A549 (cell line): ENCODE measurements at regions not wholly inside any gene's neighbourhood (a gene's known extent, or its start where the extent isn't known, plus 50 kb on each side); places are given as distances from the start of the nearest gene placed in this dataset.

Source experiments
- ATAC-seq, 2 experiments: fragments of 200-7000 bp in 1 of 2; fragments of >200 bp in 1 of 2; cut with Nextera tagmentation in 1 of 2; cut with Tn5 transposase in 1 of 2; 3 replicates each; pipeline versions ENCODE4 v1.8.0 to v1.9.1; 2018 to 2020; ENCODE audit warnings: mild to moderate bottlenecking in 1 of 2, moderate library complexity in 1 of 2
- CTCF ChIA-PET: fragments of 300-600 bp; sonication (Branson Sonifier 250); formaldehyde crosslinking; extraction: SDS; loops from one replicate; lab custom pipeline; 2021; ENCODE audit warnings: antibody characterized with exemption, inconsistent platforms; lab: Yijun Ruan, JAX
- POLR2A ChIA-PET: fragments of 350-600 bp; formaldehyde crosslinking; extraction: SDS; loops from one replicate; lab custom pipeline; 2021; ENCODE audit warnings: antibody characterized with exemption, inconsistent platforms; lab: Yijun Ruan, JAX
- DNase-seq, 2 experiments: peaks; one replicate each; pipeline versions ENCODE4 v3.0.0 to v3.0.0-alpha.2; 2011 to 2016; ENCODE audit warnings: low read depth in 1 of 2, low spot score in 1 of 2
- FAIRE-seq: peaks from 2 replicates; lab custom pipeline; 2011; peaks lifted over from hg19 to GRCh38; lab: Jason Lieb, UNC
- H3K27ac ChIP-seq, 2 experiments: fragments of >200 bp; sonication (Bioruptor Twin); formaldehyde crosslinking; 3 replicates each; pipeline ENCODE4 v1.5.1; 2016 to 2017
- H3K4me1 ChIP-seq: fragments of >200 bp; sonication (Bioruptor Twin); formaldehyde crosslinking; 3 replicates; pipeline ENCODE4 v1.6.1; 2016
- H3K4me2 ChIP-seq: fragments of >200 bp; sonication (Bioruptor Twin); formaldehyde crosslinking; 3 replicates; pipeline ENCODE4 v1.6.1; 2016
- H3K4me3 ChIP-seq: fragments of >200 bp; sonication (Bioruptor Twin); formaldehyde crosslinking; 3 replicates; pipeline ENCODE4 v1.5.1; 2016
- H3K9me3 ChIP-seq: fragments of >200 bp; sonication (Bioruptor Twin); formaldehyde crosslinking; 3 replicates; pipeline ENCODE4 v1.6.1; 2016
- BHLHE40 ChIP-seq: IDR thresholded peaks from 2 replicates; pipeline ENCODE4 v1.6.1; 2012; ENCODE audit warnings: low read depth, low read length, inconsistent platforms
- CBX8 ChIP-seq: fragments of 200-600 bp; sonication (generic); IDR thresholded peaks from 2 replicates; pipeline ENCODE4 v1.6.1; 2016
- CEBPB ChIP-seq, 2 experiments: fragments of >200 bp in 1 of 2; sonication (Bioruptor Twin) in 1 of 2; formaldehyde crosslinking in 1 of 2; IDR thresholded peaks; 2 replicates each; pipeline ENCODE4 v1.6.1; 2012 to 2016
- EP300 ChIP-seq, 2 experiments: fragments of >200 bp; sonication (Bioruptor Twin); formaldehyde crosslinking; IDR thresholded peaks; 2 replicates in 1 of 2; 3 replicates in 1 of 2; pipeline ENCODE4 v1.6.1; 2016 to 2017
- FOSB ChIP-seq: fragments of 250-450 bp; sonication (Bioruptor Pico); IDR thresholded peaks from 2 replicates; pipeline ENCODE4 v1.5.0; 2020; ENCODE audit warnings: mild to moderate bottlenecking, moderate library complexity
- FOSL2 ChIP-seq, 2 experiments: fragments of 450-650 bp in 1 of 2; fragments of >200 bp in 1 of 2; sonication (Bioruptor Twin) in 1 of 2; formaldehyde crosslinking; IDR thresholded peaks; 2 replicates each; pipeline versions ENCODE4 v1.5.0 to v1.6.1; 2016 to 2020; ENCODE audit warnings: mild to moderate bottlenecking in 1 of 2, moderate library complexity in 1 of 2
- HOXA7 ChIP-seq: fragments of 250-450 bp; sonication (Bioruptor Pico); IDR thresholded peaks from 2 replicates; pipeline ENCODE4 v1.5.0; 2020; ENCODE audit warnings: mild to moderate bottlenecking, moderate library complexity
- KDM1A ChIP-seq: fragments of 200-600 bp; sonication (generic); IDR thresholded peaks from 2 replicates; pipeline ENCODE4 v1.6.1; 2016; ENCODE audit warnings: low read depth, mild to moderate bottlenecking
- NPAS2 ChIP-seq: fragments of 250-450 bp; sonication (Bioruptor Pico); IDR thresholded peaks from 2 replicates; pipeline ENCODE4 v1.8.0; 2022; ENCODE audit warnings: mild to moderate bottlenecking, moderate library complexity, borderline replicate concordance
- NR3C1 ChIP-seq: fragments of >200 bp; sonication (Bioruptor Twin); formaldehyde crosslinking; IDR thresholded peaks from 3 replicates; pipeline ENCODE4 v1.6.1; 2017
- PHF8 ChIP-seq: fragments of 200-600 bp; sonication (generic); IDR thresholded peaks from 2 replicates; pipeline ENCODE4 v1.6.1; 2016; ENCODE audit warnings: low read depth, mild to moderate bottlenecking, antibody characterized with exemption, moderate library complexity, borderline replicate concordance
- POLR2AphosphoS2 ChIP-seq: conservative IDR thresholded peaks from 2 replicates; pipeline ENCODE4 v1.6.1; 2012; ENCODE audit warnings: low read length, improper control_type of control experiment, inconsistent platforms
- TP53 ChIP-seq: fragments of 250-450 bp; sonication (Bioruptor Pico); IDR thresholded peaks from 2 replicates; pipeline ENCODE4 v1.5.0; 2021; ENCODE audit warnings: mild to moderate bottlenecking, moderate library complexity
- ZC3H11A ChIP-seq: fragments of 450-650 bp; IDR thresholded peaks from 2 replicates; pipeline ENCODE4 v1.6.1; 2014; ENCODE audit warnings: antibody characterized with exemption, mild to moderate bottlenecking
- ZSCAN20 ChIP-seq: fragments of 250-450 bp; sonication (Bioruptor Pico); IDR thresholded peaks from 2 replicates; pipeline ENCODE4 v1.8.0; 2022; ENCODE audit warnings: mild to moderate bottlenecking, moderate library complexity
- WGBS: methylation state at CpG from one replicate; pipeline ENCODE4 v1.1.6; 2017; ENCODE audit errors: missing lambda C conversion rate; 5-methylcytosine and 5-hydroxymethylcytosine counted together
- TF ChIP-seq, protein P1 (sequence below): fragments of 200-600 bp; sonication (generic); IDR thresholded peaks from 2 replicates; pipeline ENCODE4 v1.6.1; 2016; ENCODE audit warnings: antibody characterized with exemption, mild to moderate bottlenecking, moderate library complexity
- TF ChIP-seq, protein P2 (sequence below): fragments of 250-450 bp; sonication (Bioruptor Pico); IDR thresholded peaks from 2 replicates; pipeline ENCODE4 v1.5.0; 2020; ENCODE audit warnings: low read depth, mild to moderate bottlenecking, moderate library complexity

DNA sequence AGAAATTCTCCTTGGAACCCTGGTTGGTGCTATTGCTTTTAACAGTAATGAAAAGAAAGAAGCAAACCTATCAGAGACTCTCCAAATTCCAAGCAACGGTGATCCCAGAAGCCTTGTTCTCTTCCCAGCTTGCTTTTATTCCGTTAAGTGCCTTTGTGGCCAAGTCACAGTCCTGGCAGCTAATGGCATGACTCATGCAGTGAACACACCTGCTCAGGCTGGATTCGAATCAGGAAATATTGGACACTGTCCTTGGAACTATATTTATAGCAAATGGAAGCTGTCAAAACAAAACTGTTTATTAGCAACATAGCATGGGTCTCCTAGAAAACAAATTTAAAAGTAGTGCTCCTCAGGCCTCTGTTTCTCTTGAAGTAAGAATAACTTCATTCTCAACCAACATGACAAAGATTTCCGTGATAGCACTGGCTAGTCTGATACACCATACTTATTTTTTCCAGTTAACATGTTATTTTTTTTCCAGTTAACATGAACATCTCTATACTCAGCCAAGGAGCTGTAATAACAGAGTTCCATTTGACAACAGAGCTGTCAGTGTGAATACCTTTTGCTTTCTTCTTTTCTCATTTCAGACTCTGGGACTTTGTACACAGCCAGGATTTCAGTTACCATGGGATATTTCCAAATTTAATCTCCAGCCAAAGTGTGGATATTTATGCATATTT lies 502.4 kb downstream of the GADD45G start:
- FAIRE-seq = no peak

DNA sequence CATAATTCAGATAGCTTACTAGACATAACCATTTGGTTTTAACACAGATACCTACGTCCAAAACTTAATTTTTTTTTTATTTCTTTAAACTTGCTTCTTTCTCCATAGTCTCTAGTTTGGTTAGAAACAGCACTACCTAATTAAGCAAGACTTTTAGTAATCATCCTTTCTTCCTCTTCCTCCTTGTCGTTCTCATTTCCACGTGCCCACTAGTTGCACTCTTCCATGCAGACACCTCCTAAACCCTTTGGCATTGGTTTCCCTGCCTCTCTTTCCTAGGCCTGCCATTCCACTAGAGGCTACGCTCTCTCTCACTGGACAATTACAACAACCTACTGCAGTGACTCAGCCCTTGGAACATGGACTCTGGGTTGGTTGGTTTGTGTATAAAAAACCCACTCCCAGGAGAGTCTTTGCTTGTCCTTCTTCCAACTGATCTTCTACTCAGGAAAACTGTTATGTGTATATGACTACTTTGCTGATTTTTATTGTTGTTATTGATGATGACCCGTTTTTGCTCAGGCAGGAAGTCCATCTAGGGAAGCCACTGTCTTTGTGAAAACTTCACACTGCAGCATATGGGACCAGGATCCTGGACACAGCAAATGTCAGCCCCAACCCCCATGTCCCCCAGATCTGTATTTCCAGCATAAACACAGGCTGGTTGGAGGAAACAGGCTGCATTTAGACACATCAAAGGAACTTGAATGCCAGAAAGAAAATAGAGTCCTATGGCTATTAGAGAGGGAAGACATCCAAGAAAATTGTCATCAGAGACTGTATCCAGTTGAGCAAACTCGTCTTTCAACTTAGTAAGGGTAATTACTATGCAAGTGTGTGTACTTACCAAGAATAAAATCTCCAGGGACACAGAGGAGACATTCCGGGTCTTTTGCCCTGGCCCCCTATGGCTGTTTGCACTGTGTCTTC lies 503.2 kb downstream of the GADD45G start:
- Histone ChIP-seq H3K4me2 (no peak overlapping the region), H3K9me3 (no peaks in the 10 kb centered on the region), H3K4me1 (no peaks in the 10 kb centered on the region), H3K4me3 (no peak overlapping the region), H3K27ac (no peak overlapping the region)
- POLR2A ChIA-PET = no interaction called here
- ATAC-seq = no peak
- TF ChIP-seq KDM1A (no peak), CEBPB (IDR thresholded peaks at IDR 0.05) (no peak), FOSB (CRISPR knock-in tag) (no peak), BHLHE40 (no peak), ZSCAN20 (CRISPR knock-in tag) (no peak)
- TF ChIP-seq, protein P1, sequence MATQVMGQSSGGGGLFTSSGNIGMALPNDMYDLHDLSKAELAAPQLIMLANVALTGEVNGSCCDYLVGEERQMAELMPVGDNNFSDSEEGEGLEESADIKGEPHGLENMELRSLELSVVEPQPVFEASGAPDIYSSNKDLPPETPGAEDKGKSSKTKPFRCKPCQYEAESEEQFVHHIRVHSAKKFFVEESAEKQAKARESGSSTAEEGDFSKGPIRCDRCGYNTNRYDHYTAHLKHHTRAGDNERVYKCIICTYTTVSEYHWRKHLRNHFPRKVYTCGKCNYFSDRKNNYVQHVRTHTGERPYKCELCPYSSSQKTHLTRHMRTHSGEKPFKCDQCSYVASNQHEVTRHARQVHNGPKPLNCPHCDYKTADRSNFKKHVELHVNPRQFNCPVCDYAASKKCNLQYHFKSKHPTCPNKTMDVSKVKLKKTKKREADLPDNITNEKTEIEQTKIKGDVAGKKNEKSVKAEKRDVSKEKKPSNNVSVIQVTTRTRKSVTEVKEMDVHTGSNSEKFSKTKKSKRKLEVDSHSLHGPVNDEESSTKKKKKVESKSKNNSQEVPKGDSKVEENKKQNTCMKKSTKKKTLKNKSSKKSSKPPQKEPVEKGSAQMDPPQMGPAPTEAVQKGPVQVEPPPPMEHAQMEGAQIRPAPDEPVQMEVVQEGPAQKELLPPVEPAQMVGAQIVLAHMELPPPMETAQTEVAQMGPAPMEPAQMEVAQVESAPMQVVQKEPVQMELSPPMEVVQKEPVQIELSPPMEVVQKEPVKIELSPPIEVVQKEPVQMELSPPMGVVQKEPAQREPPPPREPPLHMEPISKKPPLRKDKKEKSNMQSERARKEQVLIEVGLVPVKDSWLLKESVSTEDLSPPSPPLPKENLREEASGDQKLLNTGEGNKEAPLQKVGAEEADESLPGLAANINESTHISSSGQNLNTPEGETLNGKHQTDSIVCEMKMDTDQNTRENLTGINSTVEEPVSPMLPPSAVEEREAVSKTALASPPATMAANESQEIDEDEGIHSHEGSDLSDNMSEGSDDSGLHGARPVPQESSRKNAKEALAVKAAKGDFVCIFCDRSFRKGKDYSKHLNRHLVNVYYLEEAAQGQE = no peak
- TF ChIP-seq, protein P2, sequence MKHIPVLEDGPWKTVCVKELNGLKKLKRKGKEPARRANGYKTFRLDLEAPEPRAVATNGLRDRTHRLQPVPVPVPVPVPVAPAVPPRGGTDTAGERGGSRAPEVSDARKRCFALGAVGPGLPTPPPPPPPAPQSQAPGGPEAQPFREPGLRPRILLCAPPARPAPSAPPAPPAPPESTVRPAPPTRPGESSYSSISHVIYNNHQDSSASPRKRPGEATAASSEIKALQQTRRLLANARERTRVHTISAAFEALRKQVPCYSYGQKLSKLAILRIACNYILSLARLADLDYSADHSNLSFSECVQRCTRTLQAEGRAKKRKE = no peak
- DNase-seq = no peak
- CTCF ChIA-PET = interaction anchor here (0.8 to 9.1 kb wide), 4 partner anchors 113 to 515 kb away, joined by 3 to 371 read pairs (median 30); partner anchors contain the start of gene GADD45G
- no peak for FAIRE-seq
- WGBS = 40% methylated on average over 7 of the region's 7 CpGs

More for the DNA sequence above, 502.4 kb downstream of the GADD45G start:
- no peak for TF ChIP-seq FOSL2 (IDR thresholded peaks at IDR 0.05)
- TF ChIP-seq FOSL2 (CRISPR knock-in tag; IDR thresholded peaks at IDR 0.05) = peak; percentile 49
- TF ChIP-seq PHF8 = no peak
- ChIA-PET POLR2A (no interaction called here), CTCF (interaction anchor here (0.8 to 9.1 kb wide), 5 partner anchors 112 to 649 kb away, joined by 3 to 371 read pairs (median 22); partner anchors contain the start of gene GADD45G)
- no peak for ATAC-seq
- Histone ChIP-seq H3K9me3 (no peaks in the 10 kb centered on the region), H3K27ac (no peak overlapping the region), H3K4me3 (no peak overlapping the region), H3K4me2 (no peak overlapping the region), H3K4me1 (no peaks in the 10 kb centered on the region)
- WGBS = 14% methylated on average over 4 of the region's 4 CpGs
- peak; percentile 27 to 28 for DNase-seq

DNA sequence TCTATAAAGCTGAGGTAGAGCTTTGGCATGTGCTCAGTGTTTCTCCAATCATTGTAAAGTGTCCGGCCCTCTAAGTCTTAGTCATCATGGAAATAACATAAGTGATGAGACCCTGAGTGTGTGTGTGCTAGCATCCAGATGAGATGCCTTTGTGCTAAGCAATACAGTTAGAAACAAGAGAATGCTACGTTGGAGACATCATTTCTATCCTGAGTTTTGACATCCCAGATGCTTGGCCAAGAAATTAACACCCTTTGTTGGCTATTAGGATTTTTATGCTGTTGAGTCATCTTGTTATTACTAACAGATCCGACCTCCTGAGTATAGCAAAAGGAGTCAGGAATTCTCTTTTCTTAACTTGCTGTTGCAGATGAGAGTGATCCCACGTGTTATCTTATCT lies 508.0 kb downstream of the GADD45G start:
- no peak overlapping the region for H3K27ac ChIP-seq
- H3K4me3 ChIP-seq = no peak overlapping the region
- ChIA-PET POLR2A (no interaction called here), CTCF (interaction anchor here (0.9 to 3.1 kb wide), 4 partner anchors 10 to 515 kb away, joined by 3 to 20 read pairs (median 8); no protein-coding TSS in a partner anchor)
- H3K4me1 ChIP-seq = no peaks in the 10 kb centered on the region
- no peaks in the 10 kb centered on the region for H3K9me3 ChIP-seq
- ATAC-seq (no peak), DNase-seq (no peak), FAIRE-seq (no peak)
- no peak overlapping the region for H3K4me2 ChIP-seq
- WGBS = 1% methylated on average over 4 of the region's 4 CpGs
- TF ChIP-seq NR3C1 (no peak), HOXA7 (CRISPR knock-in tag) (no peak), TP53 (no peak), NPAS2 (no peak), POLR2AphosphoS2 (no peak), CBX8 (no peak), ZC3H11A (no peak), EP300 (IDR thresholded peaks at IDR 0.05) (no peak)
- TF ChIP-seq, protein P1 = no peak
